SK-N-SH treated with all-trans-retinoic acid at 6 μM for 48 hours (cell line): ENCODE measurements at regions not wholly inside any gene's neighbourhood (a gene's known extent, or its start where the extent isn't known, plus 50 kb on each side); places are given as distances from the start of the nearest gene placed in this dataset.

Experiments used
- ATAC-seq: fragments of 200-7000 bp; cut with Tn5 transposase; 3 replicates; pipeline ENCODE4 v1.9.1; 2020; ENCODE audit warnings: mild to moderate bottlenecking, moderate library complexity
- BACH2 ChIP-seq: fragments of 250-450 bp; sonication (Bioruptor Pico); IDR thresholded peaks from 2 replicates; pipeline ENCODE4 v1.9.0; 2021; ENCODE audit warnings: mild to moderate bottlenecking, borderline replicate concordance
- CREB5 ChIP-seq: fragments of 250-450 bp; sonication (Bioruptor Pico); IDR thresholded peaks from 2 replicates; pipeline ENCODE4 v1.5.1; 2020; ENCODE audit warnings: low read depth, mild to moderate bottlenecking, moderate library complexity
- CSDC2 ChIP-seq: fragments of 250-450 bp; sonication (Bioruptor Pico); IDR thresholded peaks from 2 replicates; pipeline ENCODE4 v1.5.0; 2020; ENCODE audit warnings: mild to moderate bottlenecking, moderate library complexity
- CSRNP3 ChIP-seq: fragments of 250-450 bp; sonication (Bioruptor Pico); IDR thresholded peaks from 2 replicates; pipeline ENCODE4 v1.5.1; 2021; ENCODE audit warnings: mild to moderate bottlenecking, moderate library complexity
- ESRRG ChIP-seq: fragments of 250-450 bp; sonication (Bioruptor Pico); IDR thresholded peaks from 2 replicates; pipeline ENCODE4 v1.6.1; 2021; ENCODE audit warnings: mild to moderate bottlenecking
- GLIS3 ChIP-seq: fragments of 250-450 bp; sonication (Bioruptor Pico); IDR thresholded peaks from 2 replicates; pipeline ENCODE4 v1.5.0; 2020; ENCODE audit warnings: mild to moderate bottlenecking, moderate library complexity
- ISL1 ChIP-seq: fragments of 250-450 bp; sonication (Bioruptor Pico); IDR thresholded peaks from 2 replicates; pipeline ENCODE4 v2.1.2; 2022; ENCODE audit warnings: mild to moderate bottlenecking, moderate library complexity
- POU6F1 ChIP-seq: fragments of 250-450 bp; sonication (Bioruptor Pico); IDR thresholded peaks from 2 replicates; pipeline ENCODE4 v1.8.0; 2021; ENCODE audit warnings: low read depth, mild to moderate bottlenecking, moderate library complexity, borderline replicate concordance
- PPARA ChIP-seq: fragments of 250-450 bp; sonication (Bioruptor Pico); IDR thresholded peaks from 2 replicates; pipeline ENCODE4 v1.5.0; 2020; ENCODE audit warnings: mild to moderate bottlenecking, borderline replicate concordance
- RARB ChIP-seq: fragments of 250-450 bp; sonication (Bioruptor Pico); IDR thresholded peaks from 2 replicates; pipeline ENCODE4 v1.8.0; 2021; ENCODE audit warnings: mild to moderate bottlenecking, moderate library complexity
- TCF4 ChIP-seq: fragments of 250-450 bp; sonication (Bioruptor Pico); IDR thresholded peaks from 2 replicates; pipeline ENCODE4 v1.8.0; 2021; ENCODE audit warnings: mild to moderate bottlenecking, moderate library complexity, borderline replicate concordance
- TOX ChIP-seq: fragments of 250-450 bp; sonication (Bioruptor Pico); IDR thresholded peaks from 2 replicates; pipeline ENCODE4 v1.8.0; 2021; ENCODE audit warnings: mild to moderate bottlenecking, moderate library complexity, borderline replicate concordance
- TSHZ2 ChIP-seq: fragments of 250-450 bp; sonication (Bioruptor Pico); IDR thresholded peaks from 2 replicates; pipeline ENCODE4 v1.5.0; 2020; ENCODE audit warnings: mild to moderate bottlenecking, moderate library complexity
- ZC3H10 ChIP-seq: fragments of 250-450 bp; sonication (Bioruptor Pico); IDR thresholded peaks from 2 replicates; pipeline ENCODE4 v1.5.1; 2021; ENCODE audit warnings: mild to moderate bottlenecking, moderate library complexity
- ZFP3 ChIP-seq: fragments of 250-450 bp; sonication (Bioruptor Pico); IDR thresholded peaks from 2 replicates; pipeline ENCODE4 v1.5.0; 2020; ENCODE audit warnings: mild to moderate bottlenecking, moderate library complexity
- ZFP30 ChIP-seq: fragments of 450-650 bp; formaldehyde crosslinking; IDR thresholded peaks from 2 replicates; pipeline ENCODE4 v1.5.0; 2022; ENCODE audit warnings: mild to moderate bottlenecking, moderate library complexity
- ZNF565 ChIP-seq: fragments of 450-650 bp; formaldehyde crosslinking; conservative IDR thresholded peaks from 2 replicates; pipeline ENCODE4 v1.5.0; 2020; ENCODE audit warnings: low read depth, mild to moderate bottlenecking, moderate library complexity
- ZNF70 ChIP-seq: fragments of 450-650 bp; formaldehyde crosslinking; IDR thresholded peaks from 2 replicates; pipeline ENCODE4 v1.5.0; 2020; ENCODE audit warnings: mild to moderate bottlenecking, moderate library complexity
- ZNF8 ChIP-seq: fragments of 450-650 bp; formaldehyde crosslinking; IDR thresholded peaks from 2 replicates; pipeline ENCODE4 v1.5.0; 2020; ENCODE audit warnings: mild to moderate bottlenecking, moderate library complexity

GRCh38 chr4:180207921-180208320, 2035.3 kb upstream of the TENM3 start:
- ATAC-seq = no peak
- TF ChIP-seq ISL1 (CRISPR knock-in tag) (no peak), RARB (no peak), TOX (CRISPR knock-in tag) (no peak), TCF4 (CRISPR knock-in tag) (no peak), CREB5 (CRISPR knock-in tag) (no peak), ZNF70 (CRISPR knock-in tag) (no peak), ZFP3 (CRISPR knock-in tag) (no peak), ZNF8 (CRISPR knock-in tag) (no peak)

GRCh38 chr4:180217070-180217469, 2026.1 kb upstream of the TENM3 start:
- TF ChIP-seq POU6F1 (CRISPR knock-in tag) (no peak), ZFP3 (CRISPR knock-in tag) (no peak), RARB (no peak), ISL1 (CRISPR knock-in tag) (no peak), TOX (CRISPR knock-in tag) (no peak), ZNF565 (CRISPR knock-in tag) (no peak), ZC3H10 (CRISPR knock-in tag) (no peak), BACH2 (CRISPR knock-in tag) (no peak), GLIS3 (CRISPR knock-in tag) (no peak), CSDC2 (CRISPR knock-in tag) (no peak), CSRNP3 (CRISPR knock-in tag) (no peak), ZNF8 (CRISPR knock-in tag) (no peak), CREB5 (CRISPR knock-in tag) (no peak), ZNF70 (CRISPR knock-in tag) (no peak), ESRRG (no peak)
- no peak for ATAC-seq

GRCh38 chr4:180219080-180219479, 2024.1 kb upstream of the TENM3 start:
- no peak for TF ChIP-seq ISL1 (CRISPR knock-in tag)
- no peak for TF ChIP-seq ZFP30 (CRISPR knock-in tag)
- no peak for TF ChIP-seq PPARA (CRISPR knock-in tag)
- no peak for TF ChIP-seq TSHZ2 (CRISPR knock-in tag)
- no peak for TF ChIP-seq ZNF565 (CRISPR knock-in tag)
- TF ChIP-seq ZNF8 (CRISPR knock-in tag) = no peak
- no peak for TF ChIP-seq ZFP3 (CRISPR knock-in tag)
- no peak for TF ChIP-seq POU6F1 (CRISPR knock-in tag)
- no peak for TF ChIP-seq ZC3H10 (CRISPR knock-in tag)
- no peak for TF ChIP-seq RARB
- TF ChIP-seq BACH2 (CRISPR knock-in tag) = no peak
- no peak for ATAC-seq
